ENCODE measurements at regions not wholly inside any gene's neighbourhood (a gene's known extent, or its start where the extent isn't known, plus 50 kb on each side); places are given as distances from the start of the nearest gene placed in this dataset.

- no peak for DNase-seq (ENCODE audit: low read depth)
Observed at GRCh38 chr2:42108852-42109251, 60.3 kb upstream of the EML4 start.

- no peak for DNase-seq (ENCODE audit: low read depth)
Observed at GRCh38 chr2:42109959-42110640, 59.1 kb upstream of the EML4 start.

GRCh38 chr2:42110641-42111322 is 58.4 kb upstream of the EML4 start:
- peak; percentile 50 for DNase-seq (ENCODE audit: low read depth)

- DNase-seq (ENCODE audit: low read depth): no peak
Observed at GRCh38 chr2:42112418-42112817, 56.7 kb upstream of the EML4 start.

- DNase-seq (ENCODE audit: low read depth): no peak
Observed at GRCh38 chr2:42113452-42113851, 55.7 kb upstream of the EML4 start.

- DNase-seq (ENCODE audit: low read depth): no peak
Observed at GRCh38 chr2:42114091-42114490, 55.1 kb upstream of the EML4 start.

GRCh38 chr2:42115588-42115987 is 53.6 kb upstream of the EML4 start:
- DNase-seq (ENCODE audit: low read depth): no peak

- DNase-seq (ENCODE audit: low read depth): no peak
Observed at GRCh38 chr2:42116195-42117181, 52.7 kb upstream of the EML4 start.

- DNase-seq (ENCODE audit: low read depth): no peak
Observed at GRCh38 chr2:42117182-42117579, 52.0 kb upstream of the EML4 start.

- DNase-seq (ENCODE audit: low read depth): no peak
Observed at GRCh38 chr2:42117923-42118753, 51.0 kb upstream of the EML4 start.

- no peak for DNase-seq (ENCODE audit: low read depth)
Observed at GRCh38 chr2:42118754-42119569, 50.2 kb upstream of the EML4 start.

Measured in fibroblast of the conjunctiva (primary cell).